H9 (cell line): ENCODE measurements at regions not wholly inside any gene's neighbourhood (a gene's known extent, or its start where the extent isn't known, plus 50 kb on each side); places are given as distances from the start of the nearest gene placed in this dataset.

Source experiments
- DNase-seq: peaks from one replicate; pipeline ENCODE4 v3.0.0-alpha.2; 2017
- H2AFZ ChIP-seq: one replicate; pipeline ENCODE4 v1.6.1; 2013; ENCODE audit warnings: mild to moderate bottlenecking, low read length, control low read depth, moderate library complexity
- H2AK5ac ChIP-seq: 2 replicates; pipeline ENCODE4 v1.6.1; 2013; ENCODE audit warnings: low read length, control low read depth, mixed read lengths; ENCODE audit not compliant: insufficient read length
- H2BK120ac ChIP-seq: one replicate; pipeline ENCODE4 v1.6.1; 2013; ENCODE audit warnings: low read depth, mild to moderate bottlenecking, low read length, control low read depth, inconsistent platforms; ENCODE audit not compliant: poor library complexity, severe bottlenecking
- H2BK12ac ChIP-seq: 2 replicates; pipeline ENCODE4 v1.6.1; 2013; ENCODE audit warnings: low read length, control low read depth, mixed read lengths, low read depth; ENCODE audit not compliant: insufficient read length
- H2BK15ac ChIP-seq: 2 replicates; pipeline ENCODE4 v1.6.1; 2013; ENCODE audit warnings: low read depth, low read length, control low read depth
- H2BK20ac ChIP-seq: one replicate; pipeline ENCODE4 v1.6.1; 2013; ENCODE audit warnings: low read depth, mild to moderate bottlenecking, low read length, control low read depth, inconsistent platforms; ENCODE audit not compliant: poor library complexity, severe bottlenecking
- H2BK5ac ChIP-seq: 2 replicates; pipeline ENCODE4 v1.6.1; 2013; ENCODE audit warnings: low read length, control low read depth, mixed read lengths; ENCODE audit not compliant: insufficient read length
- H3K14ac ChIP-seq: 2 replicates; pipeline ENCODE4 v1.6.1; 2013; ENCODE audit warnings: low read length, control low read depth; ENCODE audit not compliant: insufficient read depth
- H3K18ac ChIP-seq: 2 replicates; pipeline ENCODE4 v1.6.1; 2013; ENCODE audit warnings: low read depth, mild to moderate bottlenecking, mixed read lengths, low read length, control low read depth; ENCODE audit not compliant: insufficient read length
- H3K23ac ChIP-seq: 2 replicates; pipeline ENCODE4 v1.6.1; 2013; ENCODE audit warnings: low read length, control low read depth, mixed read lengths, low read depth; ENCODE audit not compliant: insufficient read length
- H3K23me2 ChIP-seq: 2 replicates; pipeline ENCODE4 v1.6.1; 2013; ENCODE audit warnings: low read depth, mild to moderate bottlenecking, mixed read lengths, low read length, control low read depth; ENCODE audit not compliant: insufficient read length, poor library complexity, severe bottlenecking
- H3K27ac ChIP-seq: 2 replicates; pipeline ENCODE4 v1.5.1; 2013; ENCODE audit warnings: low read length, control low read depth, mixed read lengths, low read depth; ENCODE audit not compliant: insufficient read length
- H3K27me3 ChIP-seq: 2 replicates; pipeline ENCODE4 v1.6.1; 2013; ENCODE audit warnings: low read length, control low read depth, inconsistent platforms; ENCODE audit not compliant: insufficient read depth
- H3K4ac ChIP-seq: 2 replicates; pipeline ENCODE4 v1.6.1; 2013; ENCODE audit warnings: low read depth, mild to moderate bottlenecking, control low read depth, inconsistent platforms, low read length, moderate library complexity
- H3K4me1 ChIP-seq: 2 replicates; pipeline ENCODE4 v1.6.1; 2013; ENCODE audit warnings: low read length, control low read depth, inconsistent platforms; ENCODE audit not compliant: insufficient read depth
- H3K4me2 ChIP-seq: 2 replicates; pipeline ENCODE4 v1.6.1; 2013; ENCODE audit warnings: low read length, control low read depth, mixed read lengths; ENCODE audit not compliant: insufficient read length, insufficient read depth
- H3K56ac ChIP-seq: 2 replicates; pipeline ENCODE4 v1.6.1; 2013; ENCODE audit warnings: low read depth, mild to moderate bottlenecking, mixed read lengths, low read length, control low read depth; ENCODE audit not compliant: insufficient read length
- H3K79me1 ChIP-seq: 2 replicates; pipeline ENCODE4 v1.6.1; 2013; ENCODE audit warnings: low read depth, mild to moderate bottlenecking, moderate library complexity, low read length, control low read depth, inconsistent platforms; ENCODE audit not compliant: insufficient read depth, poor library complexity, severe bottlenecking
- H3K79me2 ChIP-seq: 2 replicates; pipeline ENCODE4 v1.6.1; 2013; ENCODE audit warnings: low read length, control low read depth, inconsistent platforms; ENCODE audit not compliant: insufficient read depth
- H3K9ac ChIP-seq: 2 replicates; pipeline ENCODE4 v1.6.1; 2013; ENCODE audit warnings: low read length, control low read depth, mixed read lengths; ENCODE audit not compliant: insufficient read length; ENCODE audit errors: extremely low read depth
- H3K9me3 ChIP-seq: one replicate; pipeline ENCODE4 v1.6.1; 2013; ENCODE audit warnings: low read depth, low read length, inconsistent platforms; ENCODE audit not compliant: control insufficient read depth
- H3T11ph ChIP-seq: one replicate; pipeline ENCODE4 v1.6.1; 2013; ENCODE audit warnings: mild to moderate bottlenecking, low read length, control low read depth, inconsistent platforms
- H4K20me1 ChIP-seq: one replicate; pipeline ENCODE4 v1.6.1; 2013; ENCODE audit not compliant: control insufficient read depth, insufficient read length, insufficient read depth
- H4K5ac ChIP-seq: 2 replicates; pipeline ENCODE4 v1.6.1; 2013; ENCODE audit warnings: low read depth, mild to moderate bottlenecking, mixed read lengths, low read length, control low read depth; ENCODE audit not compliant: insufficient read length
- H4K8ac ChIP-seq: replicated peaks from 2 replicates; pipeline ENCODE4 v1.6.1; 2013; ENCODE audit warnings: low read length, control low read depth, mixed read lengths, low read depth; ENCODE audit not compliant: insufficient read length
- H4K91ac ChIP-seq: 2 replicates; pipeline ENCODE4 v1.6.1; 2013; ENCODE audit warnings: low read depth, mild to moderate bottlenecking, moderate library complexity, mixed read lengths, low read length, control low read depth; ENCODE audit not compliant: insufficient read length
- H3K27ac Mint-ChIP-seq, 3 experiments: 2 replicates in 2 of 3; 3 replicates in 1 of 3; pipeline ENCODE4 v1.8.0; 2020 to 2021; ENCODE audit warnings: mixed read lengths in 3 of 3, mild to moderate bottlenecking in 1 of 3, moderate library complexity in 1 of 3
- H3K27me3 Mint-ChIP-seq: 2 replicates; pipeline ENCODE4 v1.8.0; 2021; ENCODE audit warnings: low read depth, mild to moderate bottlenecking, moderate library complexity, mixed read lengths
- H3K36me3 Mint-ChIP-seq, 3 experiments: 2 replicates in 2 of 3; 3 replicates in 1 of 3; pipeline ENCODE4 v1.8.0; 2020 to 2021; ENCODE audit warnings: low read depth in 3 of 3, mixed read lengths in 3 of 3; ENCODE audit not compliant: insufficient read depth in 1 of 3
- H3K4me1 Mint-ChIP-seq, 2 experiments: 2 replicates each; pipeline ENCODE4 v1.8.0; 2020; ENCODE audit warnings: mixed read lengths in 2 of 2
- H3K4me3 Mint-ChIP-seq, 2 experiments: 2 replicates in 1 of 2; 3 replicates in 1 of 2; pipeline ENCODE4 v1.8.0; 2020 to 2021; ENCODE audit warnings: mild to moderate bottlenecking in 2 of 2, mixed read lengths in 2 of 2, moderate library complexity in 1 of 2
- H3K9me3 Mint-ChIP-seq, 2 experiments: 2 replicates in 1 of 2; 3 replicates in 1 of 2; pipeline ENCODE4 v1.8.0; 2020; ENCODE audit warnings: mild to moderate bottlenecking in 2 of 2, mixed read lengths in 2 of 2, moderate library complexity in 1 of 2
- WGBS: extraction: QIAGEN DNeasy Blood & Tissue Kit; methylation state at CpG from one replicate; pipeline ENCODE4 v1.1.7; 2013; ENCODE audit warnings: missing lambda C conversion rate, low lambda C conversion rate, mixed read lengths; ENCODE audit not compliant: insufficient read length; ENCODE audit errors: extremely low coverage; 5-methylcytosine and 5-hydroxymethylcytosine counted together
- TF ChIP-seq, protein P1 (sequence below): fragments of 200-600 bp; sonication (generic); conservative IDR thresholded peaks from 3 replicates; pipeline ENCODE4 v1.8.0; 2021; ENCODE audit warnings: antibody characterized with exemption, mild to moderate bottlenecking

DNA sequence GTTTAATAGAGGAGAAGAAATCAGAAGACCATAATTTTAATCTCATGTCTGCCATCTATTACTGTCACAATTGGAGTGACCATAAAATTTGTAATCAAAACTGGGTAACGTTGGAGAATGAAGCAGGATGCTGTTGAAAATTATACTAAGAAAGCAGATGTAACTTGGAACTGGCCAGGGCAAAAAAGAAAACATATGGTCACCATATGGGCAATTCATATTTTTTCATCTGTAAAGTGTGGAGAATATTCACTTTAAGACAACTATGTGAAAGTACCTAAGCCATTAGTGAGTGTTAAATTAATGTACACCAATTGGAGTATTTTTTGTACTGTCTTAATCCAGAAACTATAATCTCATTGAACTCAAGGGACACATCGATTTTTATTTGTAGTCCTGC lies 1008.0 kb downstream of the GLUD2 start:
- TF ChIP-seq, protein P1, sequence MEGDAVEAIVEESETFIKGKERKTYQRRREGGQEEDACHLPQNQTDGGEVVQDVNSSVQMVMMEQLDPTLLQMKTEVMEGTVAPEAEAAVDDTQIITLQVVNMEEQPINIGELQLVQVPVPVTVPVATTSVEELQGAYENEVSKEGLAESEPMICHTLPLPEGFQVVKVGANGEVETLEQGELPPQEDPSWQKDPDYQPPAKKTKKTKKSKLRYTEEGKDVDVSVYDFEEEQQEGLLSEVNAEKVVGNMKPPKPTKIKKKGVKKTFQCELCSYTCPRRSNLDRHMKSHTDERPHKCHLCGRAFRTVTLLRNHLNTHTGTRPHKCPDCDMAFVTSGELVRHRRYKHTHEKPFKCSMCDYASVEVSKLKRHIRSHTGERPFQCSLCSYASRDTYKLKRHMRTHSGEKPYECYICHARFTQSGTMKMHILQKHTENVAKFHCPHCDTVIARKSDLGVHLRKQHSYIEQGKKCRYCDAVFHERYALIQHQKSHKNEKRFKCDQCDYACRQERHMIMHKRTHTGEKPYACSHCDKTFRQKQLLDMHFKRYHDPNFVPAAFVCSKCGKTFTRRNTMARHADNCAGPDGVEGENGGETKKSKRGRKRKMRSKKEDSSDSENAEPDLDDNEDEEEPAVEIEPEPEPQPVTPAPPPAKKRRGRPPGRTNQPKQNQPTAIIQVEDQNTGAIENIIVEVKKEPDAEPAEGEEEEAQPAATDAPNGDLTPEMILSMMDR = no peak
- Histone ChIP-seq H3K9me3 (no peaks in the 10 kb centered on the region), H3K56ac (no peak overlapping the region), H2BK120ac (no peak overlapping the region), H4K5ac (no peak overlapping the region), H2BK5ac (no peak overlapping the region), H2BK12ac (no peak overlapping the region), H4K20me1 (no peaks in the 10 kb centered on the region), H2BK15ac (no peak overlapping the region), H3K14ac (no peak overlapping the region), H3K23ac (no peak overlapping the region), H2AFZ (no peak overlapping the region), H3K9ac (no peak overlapping the region), H3K27ac (no peak overlapping the region), H4K8ac (no peak overlapping the region), H3K4me1 (no peaks in the 10 kb centered on the region), H3K79me1 (no peaks in the 10 kb centered on the region), H2BK20ac (no peak overlapping the region), H4K91ac (no peak overlapping the region), H3K23me2 (no peaks in the 10 kb centered on the region), H3K79me2 (no peaks in the 10 kb centered on the region), H3K4ac (no peak overlapping the region), H3K4me2 (no peak overlapping the region), H3T11ph (no peak overlapping the region), H2AK5ac (no peak overlapping the region), H3K27me3 (no peaks in the 10 kb centered on the region), H3K18ac (no peak overlapping the region)
- H3K27me3 Mint-ChIP-seq = no peaks in the 10 kb centered on the region
- no peak overlapping the region for H3K27ac Mint-ChIP-seq
- DNase-seq = no peak
- no peak overlapping the region for H3K4me3 Mint-ChIP-seq
- H3K9me3 Mint-ChIP-seq = peaks cover 0 to 38% of the 10 kb centered on the region in 2 experiments; a peak in 3 of 5 replicates
- H3K36me3 Mint-ChIP-seq = no peaks in the 10 kb centered on the region
- no peaks in the 10 kb centered on the region for H3K4me1 Mint-ChIP-seq
- no CpG with 5 or more reads among the region's 2 CpGs for WGBS
